Panc1 (cell line): ENCODE measurements at regions not wholly inside any gene's neighbourhood (a gene's known extent, or its start where the extent isn't known, plus 50 kb on each side); places are given as distances from the start of the nearest gene placed in this dataset.

ENCODE experiments used
- CTCF ChIP-seq: fragments of 450-650 bp; IDR thresholded peaks from 2 replicates; pipeline ENCODE4 v1.5.1; 2017; ENCODE audit warnings: mild to moderate bottlenecking
- POLR2AphosphoS5 ChIP-seq: IDR thresholded peaks from 2 replicates; pipeline ENCODE4 v1.6.1; 2012; ENCODE audit warnings: mild to moderate bottlenecking, low read depth, low read length, moderate library complexity
- REST ChIP-seq, 2 experiments: IDR thresholded peaks; 2 replicates each; pipeline ENCODE4 v1.6.1; 2011 to 2012; ENCODE audit warnings: low read depth in 2 of 2, control low read depth in 1 of 2, low read length in 1 of 2, mild to moderate bottlenecking in 1 of 2, moderate library complexity in 1 of 2; ENCODE audit not compliant: insufficient read depth in 1 of 2
- SIN3A ChIP-seq: IDR thresholded peaks from 2 replicates; pipeline ENCODE4 v1.6.1; 2012; ENCODE audit warnings: low read depth, mild to moderate bottlenecking, low read length, moderate library complexity, borderline replicate concordance; ENCODE audit not compliant: insufficient read depth
- TCF7L2 ChIP-seq: IDR thresholded peaks from 2 replicates; pipeline ENCODE4 v1.6.1; 2011; ENCODE audit warnings: mild to moderate bottlenecking, low read depth, low read length, inconsistent platforms

GRCh38 chr2:122132147-122132691 is 376.8 kb downstream of the TSN start:
- no peak for TF ChIP-seq CTCF
- TF ChIP-seq POLR2AphosphoS5: no peak
- no peak for TF ChIP-seq REST (IDR thresholded peaks at IDR 0.05; ENCODE audit: insufficient read depth in 1 of 2, low read depth in 2 of 2, low read length in 1 of 2)
- TF ChIP-seq TCF7L2: no peak
- no peak for TF ChIP-seq SIN3A
